Lung (tissue), 11 donors: ENCODE measurements at regions not wholly inside any gene's neighbourhood (a gene's known extent, or its start where the extent isn't known, plus 50 kb on each side); places are given as distances from the start of the nearest gene placed in this dataset.

Experiments used
- ATAC-seq: fragments of 200-7000 bp; cut with Tn5 transposase; one replicate; pipeline ENCODE4 v1.9.1; 2020; ENCODE audit warnings: moderate number of reproducible peaks; ENCODE audit not compliant: insufficient read depth, low FRiP score
- DNase-seq, 3 donors: peaks; one replicate each; pipeline ENCODE4 v3.0.0-alpha.2; 2013 to 2017
- H3K27ac ChIP-seq, 2 donors: one replicate each; pipeline ENCODE4 v1.5.1; 2013; ENCODE audit warnings: mild to moderate bottlenecking in 2 of 2, moderate library complexity in 2 of 2, control low read depth in 1 of 2, inconsistent platforms in 1 of 2, low read depth in 1 of 2, low read length in 1 of 2
- H3K27me3 ChIP-seq, 3 donors: one replicate each; pipeline ENCODE4 v1.5.1; 2013; ENCODE audit warnings: low read length in 2 of 3; ENCODE audit not compliant: control insufficient read depth in 3 of 3, insufficient read depth in 3 of 3
- H3K36me3 ChIP-seq, 4 donors: one replicate each; pipeline ENCODE4 v1.5.1; 2013; ENCODE audit warnings: low read length in 4 of 4, mild to moderate bottlenecking in 1 of 4, moderate library complexity in 1 of 4; ENCODE audit not compliant: control insufficient read depth in 4 of 4, insufficient read depth in 4 of 4
- H3K4me1 ChIP-seq, 5 donors: one replicate each; pipeline ENCODE4 v1.5.1; 2013; ENCODE audit warnings: low read length in 5 of 5, mild to moderate bottlenecking in 2 of 5, moderate library complexity in 1 of 5; ENCODE audit not compliant: control insufficient read depth in 5 of 5, insufficient read depth in 5 of 5
- H3K4me3 ChIP-seq: one replicate; pipeline ENCODE4 v1.5.1; 2013; ENCODE audit warnings: mild to moderate bottlenecking, control low read depth, moderate library complexity
- H3K9ac ChIP-seq, 2 donors: one replicate each; pipeline ENCODE4 v1.5.1; 2013; ENCODE audit warnings: low read length in 2 of 2, control low read depth in 1 of 2; ENCODE audit not compliant: insufficient read depth in 1 of 2
- H3K9me3 ChIP-seq, 4 donors: one replicate each; pipeline ENCODE4 v1.5.1; 2013; ENCODE audit warnings: low read length in 3 of 4, mild to moderate bottlenecking in 1 of 4, moderate library complexity in 1 of 4; ENCODE audit not compliant: control insufficient read depth in 4 of 4, insufficient read depth in 3 of 4
- CTCF ChIP-seq: IDR thresholded peaks from 2 replicates; pipeline ENCODE4 v1.5.1; 2012; ENCODE audit warnings: mild to moderate bottlenecking; ENCODE audit errors: control extremely low read depth, extremely low read depth
- WGBS, 2 donors: extraction: QIAGEN DNeasy Blood & Tissue Kit; methylation state at CpG; one replicate each; pipeline ENCODE4 v1.1.7; 2013; 5-methylcytosine and 5-hydroxymethylcytosine counted together
- donor health status: control.
- donor health status: control.
- donor health status: Bipolar disorder and iron deficiency.
- donor health status: healthy.
- donor health status: DM: yes; HTN: yes; CAD: no.

GRCh38 chr2:6523476-6523875 is 342.2 kb downstream of the CMPK2 start:
- Histone ChIP-seq H3K27me3 (no peaks in the 10 kb centered on the region), H3K9ac (no peak overlapping the region), H3K9me3 (peaks cover 0 to 2% (median 0%) of the 10 kb centered on the region in 4 donors), H3K27ac (no peak overlapping the region), H3K36me3 (no peaks in the 10 kb centered on the region), H3K4me3 (no peak overlapping the region), H3K4me1 (peaks cover 0 to 12% (median 0%) of the 10 kb centered on the region in 5 donors)
- DNase-seq (no peak), ATAC-seq (no peak)
- TF ChIP-seq CTCF = no peak
- WGBS, 2 donors = 77 to 78% methylated on average over 9 of the region's 9 CpGs

GRCh38 chr2:6524691-6525474 is 340.8 kb downstream of the CMPK2 start:
- peaks cover 0 to 2% (median 0%) of the 10 kb centered on the region in 4 donors for H3K9me3 ChIP-seq
- TF ChIP-seq CTCF = no peak
- ATAC-seq = no peak

GRCh38 chr2:6525475-6525964 is 340.2 kb downstream of the CMPK2 start:
- Histone ChIP-seq H3K27ac (no peak overlapping the region), H3K4me1 (peaks cover 0 to 12% (median 0%) of the 10 kb centered on the region in 5 donors), H3K27me3 (no peaks in the 10 kb centered on the region), H3K9ac (no peak overlapping the region), H3K36me3 (no peaks in the 10 kb centered on the region), H3K4me3 (no peak overlapping the region), H3K9me3 (peaks cover 0 to 2% (median 0%) of the 10 kb centered on the region in 4 donors)
- no peak for TF ChIP-seq CTCF
- WGBS, 2 donors = 85 to 88% methylated on average over 6 of the region's 6 CpGs
- ATAC-seq (no peak), DNase-seq (no peak)

More at GRCh38 chr2:6524691-6525474, 340.8 kb downstream of the CMPK2 start:
- H3K4me1 ChIP-seq = peaks cover 0 to 12% (median 0%) of the 10 kb centered on the region in 5 donors
- no peaks in the 10 kb centered on the region for H3K36me3 ChIP-seq
- no peaks in the 10 kb centered on the region for H3K27me3 ChIP-seq
- no peak overlapping the region for H3K9ac ChIP-seq
- 54 to 64% methylated on average over 13 of the region's 13 CpGs for WGBS, 2 donors
- peak in 1 of 3 donors; percentile 36 for DNase-seq
- no peak overlapping the region for H3K4me3 ChIP-seq
- H3K27ac ChIP-seq = no peak overlapping the region
